Activated T-cell treated with anti-CD3 and anti-CD28 coated beads for 48 hours (primary cell): ENCODE measurements at regions not wholly inside any gene's neighbourhood (a gene's known extent, or its start where the extent isn't known, plus 50 kb on each side); places are given as distances from the start of the nearest gene placed in this dataset.
"Not testable (repeated sequence)": the region's sequence is repeated elsewhere in the genome, so short reads cannot be mapped to it uniquely, and the experiment has no call there.

Experiments
- DNase-seq: peaks from one replicate; pipeline ENCODE4 v3.0.0-alpha.2; 2020; ENCODE audit warnings: low read depth

GRCh38 chr1:96509951-96510350, 211.6 kb upstream of the PTBP2 start:
- no peak for DNase-seq

- DNase-seq = no peak
Observed at GRCh38 chr1:96510391-96510790, 211.2 kb upstream of the PTBP2 start.

GRCh38 chr1:96510911-96511310, 210.7 kb upstream of the PTBP2 start:
- DNase-seq = no peak

GRCh38 chr1:96513136-96513535, 208.4 kb upstream of the PTBP2 start:
- no peak for DNase-seq

GRCh38 chr1:96515430-96515829, 206.2 kb upstream of the PTBP2 start:
- DNase-seq = no peak

- no peak for DNase-seq
Observed at GRCh38 chr1:96515925-96516324, 205.7 kb upstream of the PTBP2 start.

- DNase-seq = no peak
Observed at GRCh38 chr1:96519851-96520578, 201.6 kb upstream of the PTBP2 start.

GRCh38 chr1:96520579-96520947, 201.0 kb upstream of the PTBP2 start:
- DNase-seq = no peak

GRCh38 chr1:96521010-96521409, 200.6 kb upstream of the PTBP2 start:
- DNase-seq = no peak

GRCh38 chr1:96521994-96522760, 199.4 kb upstream of the PTBP2 start:
- DNase-seq = no peak

- DNase-seq = no peak
Observed at GRCh38 chr1:96522927-96523326, 198.7 kb upstream of the PTBP2 start.

- no peak for DNase-seq
Observed at GRCh38 chr1:96524100-96524499, 197.5 kb upstream of the PTBP2 start.

- no peak for DNase-seq
Observed at GRCh38 chr1:96525657-96526557, 195.7 kb upstream of the PTBP2 start.

GRCh38 chr1:96528672-96529071, 192.9 kb upstream of the PTBP2 start:
- DNase-seq = not testable (repeated sequence)

GRCh38 chr1:96533820-96534219, 187.8 kb upstream of the PTBP2 start:
- no peak for DNase-seq

- DNase-seq = no peak
Observed at GRCh38 chr1:96536581-96536980, 185.0 kb upstream of the PTBP2 start.

GRCh38 chr1:96538111-96538641, 183.4 kb upstream of the PTBP2 start:
- DNase-seq = no peak

GRCh38 chr1:96538883-96539282, 182.7 kb upstream of the PTBP2 start:
- DNase-seq = no peak

- no peak for DNase-seq
Observed at GRCh38 chr1:96541491-96541890, 180.1 kb upstream of the PTBP2 start.

- DNase-seq = no peak
Observed at GRCh38 chr1:96544051-96544830, 177.3 kb upstream of the PTBP2 start.

GRCh38 chr1:96544831-96545221, 176.8 kb upstream of the PTBP2 start:
- DNase-seq = no peak
